H9 (cell line): ENCODE measurements at regions not wholly inside any gene's neighbourhood (a gene's known extent, or its start where the extent isn't known, plus 50 kb on each side); places are given as distances from the start of the nearest gene placed in this dataset.

Source experiments
- DNase-seq: peaks from one replicate; pipeline ENCODE4 v3.0.0-alpha.2; 2017
- H2AFZ ChIP-seq: one replicate; pipeline ENCODE4 v1.6.1; 2013; ENCODE audit warnings: mild to moderate bottlenecking, low read length, control low read depth, moderate library complexity
- H2AK5ac ChIP-seq: 2 replicates; pipeline ENCODE4 v1.6.1; 2013; ENCODE audit warnings: low read length, control low read depth, mixed read lengths; ENCODE audit not compliant: insufficient read length
- H2BK120ac ChIP-seq: one replicate; pipeline ENCODE4 v1.6.1; 2013; ENCODE audit warnings: low read depth, mild to moderate bottlenecking, low read length, control low read depth, inconsistent platforms; ENCODE audit not compliant: poor library complexity, severe bottlenecking
- H2BK12ac ChIP-seq: 2 replicates; pipeline ENCODE4 v1.6.1; 2013; ENCODE audit warnings: low read length, control low read depth, mixed read lengths, low read depth; ENCODE audit not compliant: insufficient read length
- H2BK15ac ChIP-seq: 2 replicates; pipeline ENCODE4 v1.6.1; 2013; ENCODE audit warnings: low read depth, low read length, control low read depth
- H2BK20ac ChIP-seq: one replicate; pipeline ENCODE4 v1.6.1; 2013; ENCODE audit warnings: low read depth, mild to moderate bottlenecking, low read length, control low read depth, inconsistent platforms; ENCODE audit not compliant: poor library complexity, severe bottlenecking
- H2BK5ac ChIP-seq: 2 replicates; pipeline ENCODE4 v1.6.1; 2013; ENCODE audit warnings: low read length, control low read depth, mixed read lengths; ENCODE audit not compliant: insufficient read length
- H3K14ac ChIP-seq: 2 replicates; pipeline ENCODE4 v1.6.1; 2013; ENCODE audit warnings: low read length, control low read depth; ENCODE audit not compliant: insufficient read depth
- H3K18ac ChIP-seq: 2 replicates; pipeline ENCODE4 v1.6.1; 2013; ENCODE audit warnings: low read depth, mild to moderate bottlenecking, mixed read lengths, low read length, control low read depth; ENCODE audit not compliant: insufficient read length
- H3K23ac ChIP-seq: 2 replicates; pipeline ENCODE4 v1.6.1; 2013; ENCODE audit warnings: low read length, control low read depth, mixed read lengths, low read depth; ENCODE audit not compliant: insufficient read length
- H3K23me2 ChIP-seq: 2 replicates; pipeline ENCODE4 v1.6.1; 2013; ENCODE audit warnings: low read depth, mild to moderate bottlenecking, mixed read lengths, low read length, control low read depth; ENCODE audit not compliant: insufficient read length, poor library complexity, severe bottlenecking
- H3K27ac ChIP-seq: 2 replicates; pipeline ENCODE4 v1.5.1; 2013; ENCODE audit warnings: low read length, control low read depth, mixed read lengths, low read depth; ENCODE audit not compliant: insufficient read length
- H3K27me3 ChIP-seq: 2 replicates; pipeline ENCODE4 v1.6.1; 2013; ENCODE audit warnings: low read length, control low read depth, inconsistent platforms; ENCODE audit not compliant: insufficient read depth
- H3K4ac ChIP-seq: 2 replicates; pipeline ENCODE4 v1.6.1; 2013; ENCODE audit warnings: low read depth, mild to moderate bottlenecking, control low read depth, inconsistent platforms, low read length, moderate library complexity
- H3K4me1 ChIP-seq: 2 replicates; pipeline ENCODE4 v1.6.1; 2013; ENCODE audit warnings: low read length, control low read depth, inconsistent platforms; ENCODE audit not compliant: insufficient read depth
- H3K4me2 ChIP-seq: 2 replicates; pipeline ENCODE4 v1.6.1; 2013; ENCODE audit warnings: low read length, control low read depth, mixed read lengths; ENCODE audit not compliant: insufficient read length, insufficient read depth
- H3K56ac ChIP-seq: 2 replicates; pipeline ENCODE4 v1.6.1; 2013; ENCODE audit warnings: low read depth, mild to moderate bottlenecking, mixed read lengths, low read length, control low read depth; ENCODE audit not compliant: insufficient read length
- H3K79me1 ChIP-seq: 2 replicates; pipeline ENCODE4 v1.6.1; 2013; ENCODE audit warnings: low read depth, mild to moderate bottlenecking, moderate library complexity, low read length, control low read depth, inconsistent platforms; ENCODE audit not compliant: insufficient read depth, poor library complexity, severe bottlenecking
- H3K79me2 ChIP-seq: 2 replicates; pipeline ENCODE4 v1.6.1; 2013; ENCODE audit warnings: low read length, control low read depth, inconsistent platforms; ENCODE audit not compliant: insufficient read depth
- H3K9ac ChIP-seq: 2 replicates; pipeline ENCODE4 v1.6.1; 2013; ENCODE audit warnings: low read length, control low read depth, mixed read lengths; ENCODE audit not compliant: insufficient read length; ENCODE audit errors: extremely low read depth
- H3K9me3 ChIP-seq: one replicate; pipeline ENCODE4 v1.6.1; 2013; ENCODE audit warnings: low read depth, low read length, inconsistent platforms; ENCODE audit not compliant: control insufficient read depth
- H3T11ph ChIP-seq: one replicate; pipeline ENCODE4 v1.6.1; 2013; ENCODE audit warnings: mild to moderate bottlenecking, low read length, control low read depth, inconsistent platforms
- H4K20me1 ChIP-seq: one replicate; pipeline ENCODE4 v1.6.1; 2013; ENCODE audit not compliant: control insufficient read depth, insufficient read length, insufficient read depth
- H4K5ac ChIP-seq: 2 replicates; pipeline ENCODE4 v1.6.1; 2013; ENCODE audit warnings: low read depth, mild to moderate bottlenecking, mixed read lengths, low read length, control low read depth; ENCODE audit not compliant: insufficient read length
- H4K8ac ChIP-seq: replicated peaks from 2 replicates; pipeline ENCODE4 v1.6.1; 2013; ENCODE audit warnings: low read length, control low read depth, mixed read lengths, low read depth; ENCODE audit not compliant: insufficient read length
- H4K91ac ChIP-seq: 2 replicates; pipeline ENCODE4 v1.6.1; 2013; ENCODE audit warnings: low read depth, mild to moderate bottlenecking, moderate library complexity, mixed read lengths, low read length, control low read depth; ENCODE audit not compliant: insufficient read length
- H3K27ac Mint-ChIP-seq, 3 experiments: 2 replicates in 2 of 3; 3 replicates in 1 of 3; pipeline ENCODE4 v1.8.0; 2020 to 2021; ENCODE audit warnings: mixed read lengths in 3 of 3, mild to moderate bottlenecking in 1 of 3, moderate library complexity in 1 of 3
- H3K27me3 Mint-ChIP-seq: 2 replicates; pipeline ENCODE4 v1.8.0; 2021; ENCODE audit warnings: low read depth, mild to moderate bottlenecking, moderate library complexity, mixed read lengths
- H3K36me3 Mint-ChIP-seq, 3 experiments: 2 replicates in 2 of 3; 3 replicates in 1 of 3; pipeline ENCODE4 v1.8.0; 2020 to 2021; ENCODE audit warnings: low read depth in 3 of 3, mixed read lengths in 3 of 3; ENCODE audit not compliant: insufficient read depth in 1 of 3
- H3K4me1 Mint-ChIP-seq, 2 experiments: 2 replicates each; pipeline ENCODE4 v1.8.0; 2020; ENCODE audit warnings: mixed read lengths in 2 of 2
- H3K4me3 Mint-ChIP-seq, 2 experiments: 2 replicates in 1 of 2; 3 replicates in 1 of 2; pipeline ENCODE4 v1.8.0; 2020 to 2021; ENCODE audit warnings: mild to moderate bottlenecking in 2 of 2, mixed read lengths in 2 of 2, moderate library complexity in 1 of 2
- H3K9me3 Mint-ChIP-seq, 2 experiments: 2 replicates in 1 of 2; 3 replicates in 1 of 2; pipeline ENCODE4 v1.8.0; 2020; ENCODE audit warnings: mild to moderate bottlenecking in 2 of 2, mixed read lengths in 2 of 2, moderate library complexity in 1 of 2
- WGBS: extraction: QIAGEN DNeasy Blood & Tissue Kit; methylation state at CpG from one replicate; pipeline ENCODE4 v1.1.7; 2013; ENCODE audit warnings: missing lambda C conversion rate, low lambda C conversion rate, mixed read lengths; ENCODE audit not compliant: insufficient read length; ENCODE audit errors: extremely low coverage; 5-methylcytosine and 5-hydroxymethylcytosine counted together
- TF ChIP-seq, protein P1 (sequence below): fragments of 200-600 bp; sonication (generic); conservative IDR thresholded peaks from 3 replicates; pipeline ENCODE4 v1.8.0; 2021; ENCODE audit warnings: antibody characterized with exemption, mild to moderate bottlenecking

DNA sequence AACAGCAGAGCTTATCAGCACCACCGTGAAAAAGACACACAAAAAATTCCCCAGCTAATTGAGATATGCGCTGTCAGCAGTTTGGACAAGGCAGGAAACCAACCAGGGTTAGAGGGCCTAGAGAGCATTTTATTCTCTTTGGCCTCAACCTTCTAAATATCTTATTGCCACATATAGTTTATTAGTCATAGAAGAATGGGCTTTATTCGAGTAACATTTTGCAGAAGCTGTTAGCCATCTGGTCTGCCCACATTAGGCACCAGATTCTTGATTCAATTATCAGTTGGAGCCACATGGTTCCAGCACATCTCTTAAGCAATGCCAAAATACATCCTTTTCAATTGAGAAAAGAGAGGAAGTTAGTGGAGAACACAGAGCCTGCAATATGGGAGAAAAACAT lies 109.9 kb upstream of the CXADR start:
- Histone ChIP-seq H2BK12ac (no peak overlapping the region), H3K27me3 (no peaks in the 10 kb centered on the region), H3K14ac (no peak overlapping the region), H3K4me2 (no peak overlapping the region), H2AFZ (no peak overlapping the region), H2AK5ac (no peak overlapping the region), H3K56ac (no peak overlapping the region), H4K20me1 (no peaks in the 10 kb centered on the region), H2BK120ac (no peak overlapping the region), H2BK15ac (no peak overlapping the region), H3K9me3 (no peaks in the 10 kb centered on the region), H3K4ac (no peak overlapping the region), H3K23me2 (no peaks in the 10 kb centered on the region), H2BK20ac (no peak overlapping the region), H3T11ph (no peak overlapping the region), H3K23ac (no peak overlapping the region), H4K5ac (no peak overlapping the region), H3K79me1 (no peaks in the 10 kb centered on the region), H4K8ac (no peak overlapping the region), H3K18ac (no peak overlapping the region), H3K79me2 (no peaks in the 10 kb centered on the region), H4K91ac (no peak overlapping the region), H3K27ac (no peak overlapping the region), H3K9ac (no peak overlapping the region), H3K4me1 (no peaks in the 10 kb centered on the region), H2BK5ac (no peak overlapping the region)
- no CpG with 5 or more reads among the region's 3 CpGs for WGBS
- TF ChIP-seq, protein P1, sequence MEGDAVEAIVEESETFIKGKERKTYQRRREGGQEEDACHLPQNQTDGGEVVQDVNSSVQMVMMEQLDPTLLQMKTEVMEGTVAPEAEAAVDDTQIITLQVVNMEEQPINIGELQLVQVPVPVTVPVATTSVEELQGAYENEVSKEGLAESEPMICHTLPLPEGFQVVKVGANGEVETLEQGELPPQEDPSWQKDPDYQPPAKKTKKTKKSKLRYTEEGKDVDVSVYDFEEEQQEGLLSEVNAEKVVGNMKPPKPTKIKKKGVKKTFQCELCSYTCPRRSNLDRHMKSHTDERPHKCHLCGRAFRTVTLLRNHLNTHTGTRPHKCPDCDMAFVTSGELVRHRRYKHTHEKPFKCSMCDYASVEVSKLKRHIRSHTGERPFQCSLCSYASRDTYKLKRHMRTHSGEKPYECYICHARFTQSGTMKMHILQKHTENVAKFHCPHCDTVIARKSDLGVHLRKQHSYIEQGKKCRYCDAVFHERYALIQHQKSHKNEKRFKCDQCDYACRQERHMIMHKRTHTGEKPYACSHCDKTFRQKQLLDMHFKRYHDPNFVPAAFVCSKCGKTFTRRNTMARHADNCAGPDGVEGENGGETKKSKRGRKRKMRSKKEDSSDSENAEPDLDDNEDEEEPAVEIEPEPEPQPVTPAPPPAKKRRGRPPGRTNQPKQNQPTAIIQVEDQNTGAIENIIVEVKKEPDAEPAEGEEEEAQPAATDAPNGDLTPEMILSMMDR: no peak
- peaks cover 6 to 8% of the 10 kb centered on the region in 2 experiments; a peak in 3 of 5 replicates for H3K9me3 Mint-ChIP-seq
- H3K4me3 Mint-ChIP-seq: no peak overlapping the region
- no peaks in the 10 kb centered on the region for H3K27me3 Mint-ChIP-seq
- H3K4me1 Mint-ChIP-seq: peaks cover 0 to 2% of the 10 kb centered on the region in 2 experiments; a peak in 1 of 4 replicates
- no peak overlapping the region for H3K27ac Mint-ChIP-seq
- DNase-seq: no peak
- peaks cover 2 to 6% (median 3%) of the 10 kb centered on the region in 3 experiments; a peak in 2 of 7 replicates for H3K36me3 Mint-ChIP-seq
